NOMO-1 (cell line): ENCODE measurements at regions not wholly inside any gene's neighbourhood (a gene's known extent, or its start where the extent isn't known, plus 50 kb on each side); places are given as distances from the start of the nearest gene placed in this dataset.
"Not testable (repeated sequence)": the region's sequence is repeated elsewhere in the genome, so short reads cannot be mapped to it uniquely, and the experiment has no call there.

Experiments used
- DNase-seq, 2 experiments: peaks; one replicate each; lab custom pipeline; 2025; ENCODE audit not compliant: unreplicated experiment in 2 of 2; lab: John Stamatoyannopoulos, UW

DNA sequence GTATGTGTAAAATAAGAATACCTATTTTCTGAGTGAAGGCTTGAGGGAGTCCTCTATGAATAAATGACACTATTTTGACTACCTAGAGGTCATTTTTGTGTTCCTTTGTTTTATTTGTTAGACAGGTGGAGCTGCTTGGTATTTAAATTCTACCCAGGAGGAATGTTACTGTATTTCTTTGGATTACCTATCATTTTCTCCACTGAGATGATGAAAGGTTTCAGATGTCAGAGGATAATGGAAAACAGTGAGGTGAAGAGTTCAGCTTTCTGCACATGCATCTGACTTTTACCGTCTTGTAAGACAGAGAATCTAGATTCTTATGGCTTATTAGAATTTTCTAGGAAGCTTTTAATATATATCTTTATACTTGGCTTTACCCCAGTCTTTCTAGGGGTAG, 689.8 kb upstream of the NXPH2 start:
- DNase-seq: no peak

DNA sequence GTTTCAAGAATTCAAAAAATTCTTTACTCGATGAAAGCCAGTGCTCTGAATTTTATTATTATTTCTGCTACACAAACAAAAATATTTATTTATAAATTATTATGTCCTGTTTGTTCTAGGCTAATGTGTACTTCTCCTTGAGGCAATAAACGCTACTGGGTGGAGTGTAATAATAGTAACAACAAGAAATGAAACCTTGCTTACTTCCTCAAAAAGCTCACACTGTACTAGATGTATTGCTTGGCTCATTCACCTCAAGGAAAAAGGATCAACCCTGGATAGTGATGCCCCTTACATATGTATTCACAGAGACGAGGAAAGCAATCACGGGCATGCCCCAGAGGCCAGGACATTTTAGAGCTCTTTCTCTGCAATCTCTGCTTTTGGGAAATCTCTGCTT, 685.6 kb upstream of the NXPH2 start:
- DNase-seq: peak; percentile 60 to 90

GRCh38 chr2:139457873-139458272, 677.7 kb upstream of the NXPH2 start:
- peak in 1 of 2 experiments; percentile 58 for DNase-seq

DNA sequence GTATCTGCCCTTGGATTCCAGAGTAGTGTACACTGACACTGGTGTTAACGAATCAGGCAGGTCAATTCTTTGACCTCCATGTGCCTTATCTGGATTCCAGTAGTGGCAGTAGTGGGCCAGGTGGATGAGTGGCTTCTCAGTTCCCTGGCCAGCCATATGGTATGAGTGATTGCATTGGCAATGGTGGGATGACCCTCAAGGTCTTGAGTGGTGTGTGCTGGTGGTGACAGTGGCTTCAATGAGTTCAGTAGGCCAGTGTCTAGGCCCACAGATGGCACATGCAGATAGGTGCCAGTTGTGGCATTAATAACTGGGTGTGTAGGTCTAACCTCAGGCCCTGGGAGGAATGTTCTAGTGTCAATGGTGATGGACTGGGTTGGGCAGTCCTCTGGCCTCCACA, 674.1 kb upstream of the NXPH2 start:
- no peak for DNase-seq

GRCh38 chr2:139439100-139439499, 658.9 kb upstream of the NXPH2 start:
- no peak for DNase-seq

DNA sequence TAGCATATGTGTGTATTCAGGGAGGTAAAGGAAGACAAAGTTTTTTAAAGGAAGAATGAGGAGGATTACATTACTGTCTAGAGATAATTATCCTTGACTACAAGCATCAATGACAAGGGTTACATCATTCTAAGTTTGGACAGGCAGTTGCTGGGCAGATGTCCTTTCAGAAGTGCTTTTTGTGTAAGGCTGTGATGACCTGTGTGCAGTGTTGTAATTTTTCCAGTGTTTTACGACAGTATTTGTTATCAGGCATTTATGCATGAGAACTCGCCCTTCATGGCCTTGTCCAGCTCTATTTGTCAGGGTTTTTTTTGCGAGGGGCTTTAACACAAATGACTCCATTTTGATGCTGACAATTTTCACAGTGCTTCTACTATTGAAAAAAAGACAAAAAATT, 658.3 kb upstream of the NXPH2 start:
- no peak for DNase-seq

DNA sequence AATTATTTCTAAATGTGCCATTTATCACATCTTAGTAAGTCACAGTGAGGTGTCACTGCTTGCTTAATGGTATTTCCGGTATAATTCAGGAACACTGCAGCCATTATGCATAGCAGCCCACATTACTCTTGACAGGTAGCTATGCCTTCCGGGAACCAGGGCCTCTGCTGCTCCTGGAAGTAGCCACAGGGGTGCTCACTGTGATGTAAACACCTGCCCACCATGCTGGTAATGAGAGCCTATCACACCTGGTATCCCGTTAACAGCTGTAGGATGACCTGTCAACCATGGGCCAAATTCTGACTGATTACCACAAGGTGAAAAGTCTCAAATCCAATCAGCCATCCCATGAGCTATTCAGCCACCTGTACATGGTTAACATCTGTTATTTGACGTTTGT, 647.0 kb upstream of the NXPH2 start:
- DNase-seq: no peak

GRCh38 chr2:139424101-139424500, 643.9 kb upstream of the NXPH2 start:
- no peak for DNase-seq

DNA sequence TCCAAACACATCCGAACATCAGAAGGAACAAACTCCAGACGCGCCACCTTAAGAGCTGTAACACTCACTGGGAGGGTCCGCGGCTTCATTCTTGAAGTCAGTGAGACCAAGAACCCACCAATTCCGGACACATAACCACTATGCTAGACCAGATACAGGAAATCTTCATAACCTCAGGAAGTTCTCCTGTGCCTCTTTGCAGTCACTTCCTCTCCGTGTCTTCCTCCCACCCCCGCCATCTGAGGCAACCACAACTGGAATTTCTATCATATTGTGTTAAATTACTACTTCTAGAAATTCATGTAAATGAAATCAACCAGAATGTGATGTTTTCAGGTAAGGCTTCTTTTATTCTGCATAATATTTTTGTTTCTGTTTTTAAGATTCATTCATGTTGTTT, 631.0 kb upstream of the NXPH2 start:
- DNase-seq: peak; percentile 8 to 25

GRCh38 chr2:139410833-139411174, 630.6 kb upstream of the NXPH2 start:
- DNase-seq: not testable (repeated sequence)

GRCh38 chr2:139410147-139410832, 630.1 kb upstream of the NXPH2 start:
- not testable (repeated sequence) for DNase-seq

- DNase-seq: no peak
Measured at GRCh38 chr2:139409212-139409611, 629.0 kb upstream of the NXPH2 start.

DNA sequence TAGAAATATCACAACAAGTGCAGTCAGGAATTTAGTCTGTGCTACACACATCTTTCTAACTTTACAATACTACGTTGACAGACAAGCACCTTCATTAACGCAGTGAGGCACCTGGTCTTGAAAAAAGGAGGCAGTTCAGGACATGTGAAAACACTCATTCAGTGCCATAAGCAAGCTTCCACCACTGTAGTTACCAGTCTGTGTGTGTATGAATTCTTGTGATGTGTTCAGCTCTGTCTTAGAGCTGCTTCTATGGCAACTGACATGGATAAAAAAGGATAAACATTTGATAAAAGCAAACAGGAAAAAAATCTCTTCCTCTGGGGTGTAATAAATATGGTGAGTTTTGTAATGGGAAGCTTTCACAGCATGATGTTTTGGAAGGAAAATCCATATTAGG, 623.8 kb upstream of the NXPH2 start:
- DNase-seq: no peak

GRCh38 chr2:139394801-139395200, 614.6 kb upstream of the NXPH2 start:
- DNase-seq: no peak

- DNase-seq: no peak
Measured at GRCh38 chr2:139389391-139389790, 609.2 kb upstream of the NXPH2 start.

DNA sequence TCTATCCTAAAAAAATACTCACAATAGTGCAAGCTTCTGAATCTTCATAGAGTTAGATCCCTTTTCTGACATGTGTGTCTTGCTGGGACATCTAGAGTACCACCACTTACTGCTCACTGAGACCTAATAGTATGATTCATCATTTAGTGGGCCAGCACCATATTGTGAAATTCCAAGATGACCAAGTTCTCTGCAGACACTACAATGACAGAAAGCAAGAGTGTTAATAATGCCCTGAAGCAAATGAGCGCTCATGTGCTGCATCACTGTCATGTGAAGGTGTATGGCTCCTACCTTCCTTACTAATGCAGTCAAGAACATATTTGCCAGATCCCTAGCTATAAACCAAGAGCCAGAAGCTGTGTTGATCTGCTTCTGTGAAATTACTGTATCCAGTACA, 606.2 kb upstream of the NXPH2 start:
- no peak for DNase-seq

GRCh38 chr2:139383532-139383931, 603.3 kb upstream of the NXPH2 start:
- DNase-seq: no peak

DNA sequence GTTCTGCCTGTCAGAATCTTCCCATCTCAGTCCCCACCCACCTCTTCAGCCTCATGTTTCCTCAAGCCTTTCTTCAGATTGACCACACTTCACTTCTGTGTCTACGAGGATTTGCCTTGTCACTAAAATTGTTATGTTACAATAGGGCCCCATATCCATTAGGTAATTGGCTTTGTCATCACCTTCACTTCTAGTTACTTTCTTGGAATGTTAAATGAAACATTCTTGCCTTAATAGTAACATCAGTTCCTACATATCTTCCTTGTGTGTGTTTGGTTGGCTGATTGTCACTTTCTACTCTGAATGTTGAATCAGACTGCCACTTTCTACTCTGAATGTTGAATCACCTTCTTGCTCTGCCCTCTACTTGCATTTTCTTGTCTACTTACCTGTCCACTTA, 599.9 kb upstream of the NXPH2 start:
- DNase-seq: no peak

GRCh38 chr2:139378373-139378772, 598.2 kb upstream of the NXPH2 start:
- no peak for DNase-seq

DNA sequence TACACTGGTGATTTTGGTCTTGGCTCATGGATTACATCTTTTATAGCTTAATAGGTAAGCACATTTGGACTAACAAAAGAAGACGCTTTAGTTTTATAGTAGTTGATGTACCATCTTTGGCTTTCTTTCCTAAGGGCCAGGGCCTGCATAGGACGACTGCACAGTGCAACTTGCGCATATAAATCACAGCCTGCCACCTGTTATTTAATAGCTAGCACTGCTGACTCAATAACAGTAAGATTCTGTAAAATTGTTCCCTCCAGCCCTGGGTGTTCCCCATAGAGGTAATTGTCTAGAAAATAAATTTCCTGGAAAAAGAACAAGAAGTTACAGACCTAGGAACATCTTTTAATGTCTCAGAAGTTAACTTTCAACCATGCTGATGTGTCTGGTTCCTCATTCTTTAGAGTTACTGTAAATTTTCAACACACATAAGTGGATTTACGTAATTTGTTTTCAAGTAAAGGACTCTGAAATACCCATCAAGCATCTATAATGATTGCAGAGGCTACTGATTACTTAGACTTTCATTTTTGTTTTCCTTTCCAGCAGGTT, 594.2 kb upstream of the NXPH2 start:
- DNase-seq: peak in 1 of 2 experiments; percentile 60

DNA sequence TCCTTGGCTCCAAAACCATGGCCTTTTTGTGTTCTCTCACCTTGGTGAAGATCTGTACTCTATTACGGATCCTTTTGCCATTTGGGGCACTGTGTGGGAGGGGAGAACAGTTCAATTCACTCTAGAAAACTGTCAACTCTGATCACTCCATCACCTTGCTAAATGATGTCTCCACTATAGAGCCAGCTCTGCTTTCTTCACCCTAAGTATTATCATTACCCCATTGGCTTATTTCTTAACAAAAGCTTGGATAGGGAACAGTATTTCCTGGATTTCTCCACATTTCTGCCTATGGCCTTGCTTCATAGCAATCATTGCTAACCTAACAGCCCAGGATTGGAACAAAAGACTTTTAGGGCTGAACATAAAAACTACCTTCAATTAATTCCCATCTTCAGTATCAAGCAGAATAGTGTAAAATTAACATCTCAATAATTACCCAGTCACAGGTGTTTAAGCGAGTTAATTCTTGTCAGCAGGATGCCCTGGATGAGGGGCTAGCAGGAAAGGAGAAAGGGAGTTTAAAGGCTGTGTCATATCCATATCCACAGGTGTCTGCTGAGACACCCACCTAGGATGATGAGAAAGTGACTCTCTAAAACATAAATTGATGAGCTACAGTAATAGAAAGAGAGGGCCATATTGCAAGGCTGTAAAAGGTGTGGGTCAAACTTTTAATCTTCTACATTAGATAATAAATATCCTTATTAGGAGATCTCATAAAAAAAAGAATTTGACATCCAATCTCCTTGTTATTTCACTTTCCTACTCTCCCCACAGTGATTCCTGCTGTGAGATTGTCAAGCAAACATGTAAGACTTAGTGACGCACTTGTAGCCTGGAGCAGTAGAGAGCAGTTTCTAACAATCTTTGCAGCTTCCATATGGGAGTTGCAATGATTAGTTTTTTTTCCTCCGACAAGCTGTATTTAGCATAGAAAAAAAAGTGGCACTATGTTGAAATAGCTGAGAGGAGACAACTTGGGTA, 589.5 kb upstream of the NXPH2 start:
- no peak for DNase-seq

DNA sequence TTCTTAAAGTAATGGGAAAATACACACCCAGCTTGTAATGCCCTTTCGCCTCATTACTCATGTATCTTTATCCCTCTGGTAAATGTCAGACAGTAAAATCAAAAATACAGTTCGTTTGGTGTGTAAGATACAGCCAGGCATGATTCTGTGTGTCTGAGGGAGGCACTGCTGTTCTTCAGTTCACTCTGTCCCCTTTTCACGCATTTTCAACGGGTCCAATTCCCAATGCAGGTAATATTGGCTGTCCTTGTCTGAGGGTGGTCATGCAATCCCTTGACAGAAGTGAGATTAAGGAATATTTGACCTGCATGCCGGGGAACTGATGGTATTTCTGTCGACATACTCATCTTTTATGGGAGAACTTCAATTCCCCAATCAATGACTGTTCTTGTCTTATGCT, 587.2 kb upstream of the NXPH2 start:
- no peak for DNase-seq
